ENCODE measurements at regions not wholly inside any gene's neighbourhood (a gene's known extent, or its start where the extent isn't known, plus 50 kb on each side); places are given as distances from the start of the nearest gene placed in this dataset.

DNA sequence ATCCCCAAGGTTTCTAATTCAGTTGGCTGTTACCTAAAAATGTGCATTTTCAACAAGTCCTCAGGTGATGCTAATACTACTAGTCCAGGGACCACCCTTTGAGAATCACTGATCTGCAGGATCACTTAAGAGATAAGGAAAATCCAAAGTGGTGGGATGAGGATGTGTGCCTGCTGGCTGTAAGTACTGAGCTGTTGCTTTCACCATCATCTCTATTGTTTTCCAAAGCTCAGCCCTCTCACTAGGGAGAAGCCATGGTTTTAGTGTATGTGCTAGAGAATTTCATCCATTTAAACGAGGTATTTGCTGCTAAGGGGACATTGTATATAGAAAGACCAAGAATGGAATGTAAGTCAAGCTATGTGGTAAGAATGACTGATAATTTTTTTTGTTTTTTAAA is 202.3 kb downstream of the KIF21A start:
- intact Hi-C loops (cut with DNase I; ENCODE audit: low total_unique reads), result no loop called here
- no peak for DNase-seq
- TF ChIP-seq POLR2A (IDR thresholded peaks at IDR 0.05), result no peak
- TF ChIP-seq, protein P1, sequence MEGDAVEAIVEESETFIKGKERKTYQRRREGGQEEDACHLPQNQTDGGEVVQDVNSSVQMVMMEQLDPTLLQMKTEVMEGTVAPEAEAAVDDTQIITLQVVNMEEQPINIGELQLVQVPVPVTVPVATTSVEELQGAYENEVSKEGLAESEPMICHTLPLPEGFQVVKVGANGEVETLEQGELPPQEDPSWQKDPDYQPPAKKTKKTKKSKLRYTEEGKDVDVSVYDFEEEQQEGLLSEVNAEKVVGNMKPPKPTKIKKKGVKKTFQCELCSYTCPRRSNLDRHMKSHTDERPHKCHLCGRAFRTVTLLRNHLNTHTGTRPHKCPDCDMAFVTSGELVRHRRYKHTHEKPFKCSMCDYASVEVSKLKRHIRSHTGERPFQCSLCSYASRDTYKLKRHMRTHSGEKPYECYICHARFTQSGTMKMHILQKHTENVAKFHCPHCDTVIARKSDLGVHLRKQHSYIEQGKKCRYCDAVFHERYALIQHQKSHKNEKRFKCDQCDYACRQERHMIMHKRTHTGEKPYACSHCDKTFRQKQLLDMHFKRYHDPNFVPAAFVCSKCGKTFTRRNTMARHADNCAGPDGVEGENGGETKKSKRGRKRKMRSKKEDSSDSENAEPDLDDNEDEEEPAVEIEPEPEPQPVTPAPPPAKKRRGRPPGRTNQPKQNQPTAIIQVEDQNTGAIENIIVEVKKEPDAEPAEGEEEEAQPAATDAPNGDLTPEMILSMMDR (IDR thresholded peaks at IDR 0.05), result no peak
- Histone ChIP-seq H3K4me1 (no peaks in the 10 kb centered on the region), H3K9me3 (no peaks in the 10 kb centered on the region), H3K27ac (no peak overlapping the region), H3K36me3 (ENCODE audit: low read depth, missing control alignments) (no peaks in the 10 kb centered on the region), H3K4me3 (no peak overlapping the region), H3K27me3 (no peaks in the 10 kb centered on the region)
- WGBS, 2 donors, result 48 to 61% methylated on average over 1 of the region's 1 CpG

DNA sequence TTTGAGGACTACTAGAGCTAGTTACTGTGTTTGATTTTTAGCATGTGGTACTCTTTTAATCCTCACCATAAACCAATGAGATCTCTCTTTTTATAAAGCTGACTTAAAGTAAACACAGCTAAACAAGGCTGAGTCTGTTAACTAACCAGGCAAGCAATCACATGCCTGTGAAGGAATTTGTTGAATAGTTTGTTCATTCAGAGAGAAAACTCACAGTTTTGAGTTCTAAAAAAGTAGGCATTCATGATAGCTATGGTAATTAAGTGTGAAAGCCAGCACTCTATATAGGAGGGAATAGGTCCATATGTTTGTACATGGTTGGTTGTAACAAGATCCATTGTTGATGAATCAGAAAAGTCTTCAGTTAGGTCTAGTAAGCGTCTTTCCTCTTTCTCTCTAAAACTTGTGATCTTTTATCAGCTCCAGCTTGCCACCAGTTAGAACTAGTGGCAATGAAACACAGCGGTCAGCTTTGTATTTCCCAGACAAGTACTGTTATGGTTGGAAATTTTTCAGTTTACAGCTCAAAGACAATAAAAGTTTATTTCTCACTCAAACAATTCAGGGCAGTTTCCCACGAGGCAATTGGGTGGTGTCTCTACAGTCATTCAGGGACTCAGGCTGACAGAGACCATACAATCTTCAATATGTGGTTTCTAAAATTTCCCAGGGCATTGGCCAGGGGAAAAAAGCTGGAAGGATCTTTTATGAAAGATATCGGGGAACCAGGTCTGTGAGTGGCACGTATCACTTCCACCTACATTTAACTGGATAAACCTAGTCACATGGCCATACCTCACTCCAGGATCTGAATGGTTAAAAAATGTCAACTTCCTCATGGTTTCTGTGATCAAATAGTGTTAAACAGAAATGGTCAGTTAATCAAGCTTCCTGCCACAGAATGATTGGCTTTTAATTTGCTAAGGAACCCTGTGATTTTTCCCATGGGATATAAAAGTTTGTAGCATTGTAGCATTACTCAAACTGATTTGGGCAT is 203.1 kb downstream of the KIF21A start:
- intact Hi-C loops (cut with DNase I; ENCODE audit: low total_unique reads), result no loop called here
- no peak for TF ChIP-seq POLR2A (IDR thresholded peaks at IDR 0.05)
- TF ChIP-seq, protein P1 (IDR thresholded peaks at IDR 0.05), result no peak
- Histone ChIP-seq H3K27ac (no peak overlapping the region), H3K4me3 (no peak overlapping the region), H3K9me3 (no peaks in the 10 kb centered on the region), H3K27me3 (no peaks in the 10 kb centered on the region), H3K4me1 (no peaks in the 10 kb centered on the region), H3K36me3 (ENCODE audit: low read depth, missing control alignments) (no peaks in the 10 kb centered on the region)
- WGBS, 2 donors, result 72 to 73% methylated on average over 5 of the region's 5 CpGs
- no peak for DNase-seq

DNA sequence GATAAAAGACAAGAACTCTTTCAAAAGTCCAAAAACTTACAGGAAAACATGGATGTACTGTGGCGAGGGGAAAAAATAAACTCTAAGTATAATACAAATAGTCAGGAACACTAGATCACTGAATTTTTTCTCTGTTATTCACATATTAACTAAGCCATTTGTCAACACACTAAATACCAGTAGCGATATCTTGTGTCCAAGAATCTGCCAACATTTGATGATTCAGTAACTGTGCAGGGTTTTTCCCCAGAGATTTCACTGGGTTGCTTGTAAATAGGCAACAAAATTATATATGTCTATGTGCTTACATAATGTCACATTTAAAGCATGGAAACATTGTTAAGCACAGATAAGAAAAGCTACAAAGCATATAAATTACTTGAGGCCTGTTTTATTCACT is 205.9 kb downstream of the KIF21A start:
- Histone ChIP-seq H3K27me3 (no peaks in the 10 kb centered on the region), H3K36me3 (ENCODE audit: low read depth, missing control alignments) (no peaks in the 10 kb centered on the region), H3K27ac (no peak overlapping the region), H3K4me1 (no peaks in the 10 kb centered on the region), H3K4me3 (no peak overlapping the region), H3K9me3 (no peaks in the 10 kb centered on the region)
- TF ChIP-seq POLR2A (IDR thresholded peaks at IDR 0.05), result no peak
- TF ChIP-seq, protein P1 (IDR thresholded peaks at IDR 0.05), result no peak
- WGBS, 2 donors, result 52 to 69% methylated on average over 2 of the region's 2 CpGs
- intact Hi-C loops (cut with DNase I; ENCODE audit: low total_unique reads), result no loop called here
- DNase-seq, result no peak

DNA sequence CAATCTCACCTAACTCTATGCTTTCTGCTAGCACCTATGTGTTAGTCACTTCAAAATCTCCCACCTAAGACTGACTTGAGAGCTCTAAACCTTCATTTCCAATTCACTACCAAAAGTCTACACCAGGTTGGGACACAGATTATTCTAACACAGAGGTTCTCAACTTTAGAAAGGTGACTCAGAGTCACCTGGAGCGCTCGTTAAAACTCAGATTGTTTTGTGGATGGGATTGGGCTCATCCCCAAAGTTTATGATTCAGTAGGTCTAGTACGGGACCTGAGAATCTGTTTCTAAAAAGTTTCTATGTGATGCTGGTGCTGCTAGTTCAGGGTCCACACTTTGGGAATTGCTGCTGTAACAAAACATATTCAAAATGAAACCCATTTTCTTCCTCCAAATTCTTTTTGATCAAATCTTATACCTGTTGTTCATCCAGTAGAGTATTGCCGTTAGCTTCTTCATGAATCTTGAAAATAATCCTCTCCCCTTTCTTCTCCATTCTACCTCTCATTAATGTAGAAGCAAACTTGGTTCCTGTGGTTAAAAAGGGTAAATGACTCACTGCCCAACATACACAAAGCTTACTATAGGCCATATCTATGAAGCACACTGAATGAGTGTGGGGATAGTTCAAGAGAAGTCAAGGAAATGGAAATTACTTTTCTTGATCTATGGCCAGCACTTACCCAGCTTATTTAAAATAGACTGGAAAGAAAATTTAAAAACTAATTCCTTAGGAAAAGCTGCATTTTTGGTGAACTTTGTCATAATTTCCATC is 206.7 kb downstream of the KIF21A start:
- DNase-seq, result no peak
- intact Hi-C loops (cut with DNase I; ENCODE audit: low total_unique reads), result no loop called here
- TF ChIP-seq, protein P1 (IDR thresholded peaks at IDR 0.05), result no peak
- TF ChIP-seq POLR2A (IDR thresholded peaks at IDR 0.05), result no peak
- H3K27ac ChIP-seq, result no peak overlapping the region
- 96 to 98% methylated on average over 4 of the region's 4 CpGs for WGBS, 2 donors
- H3K4me1 ChIP-seq, result no peaks in the 10 kb centered on the region
- no peak overlapping the region for H3K4me3 ChIP-seq
- H3K27me3 ChIP-seq, result no peaks in the 10 kb centered on the region
- no peaks in the 10 kb centered on the region for H3K9me3 ChIP-seq
- H3K36me3 ChIP-seq (ENCODE audit: low read depth, missing control alignments), result no peaks in the 10 kb centered on the region

Data from testis (tissue), 2 donors.